ENCODE measurements at regions not wholly inside any gene's neighbourhood (a gene's known extent, or its start where the extent isn't known, plus 50 kb on each side); places are given as distances from the start of the nearest gene placed in this dataset.

- intact Hi-C loops (cut with DNase I; ENCODE audit: low total_unique reads) = no loop called here
- no peak for DNase-seq (ENCODE audit: low spot score in 2 of 2)
- 73 to 85% methylated on average over 3 of the region's 3 CpGs for WGBS, 2 donors
- H3K4me3 ChIP-seq (ENCODE audit: low read depth, poor library complexity, severe bottlenecking) = no peak overlapping the region
- no peak for TF ChIP-seq POLR2A (IDR thresholded peaks at IDR 0.05)
- TF ChIP-seq, protein P1, sequence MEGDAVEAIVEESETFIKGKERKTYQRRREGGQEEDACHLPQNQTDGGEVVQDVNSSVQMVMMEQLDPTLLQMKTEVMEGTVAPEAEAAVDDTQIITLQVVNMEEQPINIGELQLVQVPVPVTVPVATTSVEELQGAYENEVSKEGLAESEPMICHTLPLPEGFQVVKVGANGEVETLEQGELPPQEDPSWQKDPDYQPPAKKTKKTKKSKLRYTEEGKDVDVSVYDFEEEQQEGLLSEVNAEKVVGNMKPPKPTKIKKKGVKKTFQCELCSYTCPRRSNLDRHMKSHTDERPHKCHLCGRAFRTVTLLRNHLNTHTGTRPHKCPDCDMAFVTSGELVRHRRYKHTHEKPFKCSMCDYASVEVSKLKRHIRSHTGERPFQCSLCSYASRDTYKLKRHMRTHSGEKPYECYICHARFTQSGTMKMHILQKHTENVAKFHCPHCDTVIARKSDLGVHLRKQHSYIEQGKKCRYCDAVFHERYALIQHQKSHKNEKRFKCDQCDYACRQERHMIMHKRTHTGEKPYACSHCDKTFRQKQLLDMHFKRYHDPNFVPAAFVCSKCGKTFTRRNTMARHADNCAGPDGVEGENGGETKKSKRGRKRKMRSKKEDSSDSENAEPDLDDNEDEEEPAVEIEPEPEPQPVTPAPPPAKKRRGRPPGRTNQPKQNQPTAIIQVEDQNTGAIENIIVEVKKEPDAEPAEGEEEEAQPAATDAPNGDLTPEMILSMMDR (IDR thresholded peaks at IDR 0.05) = no peak
Observed at GRCh38 chr6:132062626-132063025, 111.5 kb upstream of the CCN2 start.

- 66 to 69% methylated on average over 1 of the region's 1 CpG for WGBS, 2 donors
- TF ChIP-seq, protein P1 (IDR thresholded peaks at IDR 0.05) = no peak
- TF ChIP-seq POLR2A (IDR thresholded peaks at IDR 0.05) = no peak
- intact Hi-C loops (cut with DNase I; ENCODE audit: low total_unique reads) = no loop called here
Observed at GRCh38 chr6:132061381-132061780, 110.2 kb upstream of the CCN2 start.

DNA sequence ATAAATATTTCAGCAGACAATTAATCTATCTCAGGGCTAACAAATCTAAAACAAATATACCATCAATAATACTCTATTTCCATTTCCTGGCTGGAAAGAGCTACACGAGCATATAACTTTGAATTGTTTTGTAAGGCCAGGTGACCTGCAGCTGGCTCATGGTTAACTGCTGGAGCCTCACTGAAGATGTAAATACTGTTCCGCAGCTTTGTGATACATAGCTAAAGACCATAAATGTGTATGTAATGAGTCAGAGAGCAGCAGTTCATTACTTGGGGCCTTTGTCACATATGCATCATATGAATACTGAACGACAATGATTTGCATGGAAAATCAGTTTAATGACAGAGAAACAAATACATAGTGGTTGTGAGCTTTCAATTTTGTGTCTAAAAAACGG lies 109.4 kb upstream of the CCN2 start:
- 82 to 86% methylated on average over 4 of the region's 4 CpGs for WGBS, 2 donors
- intact Hi-C loops (cut with DNase I; ENCODE audit: low total_unique reads) = no loop called here
- no peak overlapping the region for H3K4me3 ChIP-seq (ENCODE audit: low read depth, poor library complexity, severe bottlenecking)
- TF ChIP-seq, protein P1 (IDR thresholded peaks at IDR 0.05) = no peak
- no peak for TF ChIP-seq POLR2A (IDR thresholded peaks at IDR 0.05)
- no peak for DNase-seq (ENCODE audit: low spot score in 2 of 2)

More at GRCh38 chr6:132061381-132061780, 110.2 kb upstream of the CCN2 start:
- H3K4me3 ChIP-seq (ENCODE audit: low read depth, poor library complexity, severe bottlenecking) = no peak overlapping the region
- DNase-seq (ENCODE audit: low spot score in 2 of 2) = no peak

- no peak for TF ChIP-seq POLR2A (IDR thresholded peaks at IDR 0.05)
- TF ChIP-seq, protein P1 (IDR thresholded peaks at IDR 0.05) = no peak
- peak in 1 of 2 donors; percentile 27 for DNase-seq (ENCODE audit: low spot score in 2 of 2)
- WGBS, 2 donors = 34 to 36% methylated on average over 2 of the region's 2 CpGs
- intact Hi-C loops (cut with DNase I; ENCODE audit: low total_unique reads) = no loop called here
- no peak overlapping the region for H3K4me3 ChIP-seq (ENCODE audit: low read depth, poor library complexity, severe bottlenecking)
Observed at GRCh38 chr6:132058975-132059374, 107.8 kb upstream of the CCN2 start.

- TF ChIP-seq, protein P1 (IDR thresholded peaks at IDR 0.05) = no peak
- TF ChIP-seq POLR2A (IDR thresholded peaks at IDR 0.05) = no peak
- WGBS, 2 donors = 70 to 81% methylated on average over 3 of the region's 3 CpGs
- no peak overlapping the region for H3K4me3 ChIP-seq (ENCODE audit: low read depth, poor library complexity, severe bottlenecking)
- intact Hi-C loops (cut with DNase I; ENCODE audit: low total_unique reads) = no loop called here
- no peak for DNase-seq (ENCODE audit: low spot score in 2 of 2)
Observed at GRCh38 chr6:132054525-132054924, 103.4 kb upstream of the CCN2 start.

DNA sequence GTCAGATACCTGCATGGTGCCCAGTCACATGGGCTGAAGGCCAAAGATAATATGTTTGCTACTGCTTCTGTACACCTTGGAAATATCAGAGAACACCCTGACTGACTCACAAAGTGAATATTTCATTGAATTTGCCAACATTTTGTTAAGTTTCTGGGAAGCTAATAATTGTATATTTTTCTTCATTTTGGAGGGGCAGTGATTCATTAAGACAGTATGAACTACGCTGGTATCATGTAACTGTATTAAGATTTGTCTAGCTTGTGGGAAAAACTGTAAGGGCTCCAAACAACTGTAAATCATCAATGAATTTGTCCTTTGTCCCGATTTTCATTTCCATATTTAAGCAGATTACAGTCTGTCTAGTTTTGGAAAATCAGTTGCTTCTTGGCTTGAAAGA lies 102.3 kb upstream of the CCN2 start:
- WGBS, 2 donors = 51 to 53% methylated on average over 2 of the region's 2 CpGs
- H3K4me3 ChIP-seq (ENCODE audit: low read depth, poor library complexity, severe bottlenecking) = no peak overlapping the region
- TF ChIP-seq, protein P1 (IDR thresholded peaks at IDR 0.05) = no peak
- TF ChIP-seq POLR2A (IDR thresholded peaks at IDR 0.05) = no peak
- no peak for DNase-seq (ENCODE audit: low spot score in 2 of 2)
- intact Hi-C loops (cut with DNase I; ENCODE audit: low total_unique reads) = no loop called here

All from lower leg skin (tissue), 4 donors.